SK-N-MC (cell line): ENCODE measurements at regions not wholly inside any gene's neighbourhood (a gene's known extent, or its start where the extent isn't known, plus 50 kb on each side); places are given as distances from the start of the nearest gene placed in this dataset.
"Not testable (repeated sequence)": the region's sequence is repeated elsewhere in the genome, so short reads cannot be mapped to it uniquely, and the experiment has no call there.

Experiments used
- DNase-seq: peaks from one replicate; pipeline ENCODE4 v3.0.0-alpha.2; 2011; ENCODE audit warnings: low read depth, low spot score
- H3K27ac ChIP-seq: fragments of 200-600 bp; sonication (generic); 2 replicates; pipeline ENCODE4 v1.5.1; 2016; ENCODE audit warnings: mixed run types
- H3K36me3 ChIP-seq: fragments of 200-600 bp; sonication (generic); 2 replicates; pipeline ENCODE4 v1.6.1; 2017; ENCODE audit warnings: antibody characterized with exemption, low read length, mixed read lengths; ENCODE audit not compliant: insufficient read depth
- H3K4me3 ChIP-seq: fragments of 200-600 bp; sonication (generic); 2 replicates; pipeline ENCODE4 v1.5.1; 2016
- H3K9ac ChIP-seq: fragments of 200-600 bp; sonication (generic); 2 replicates; pipeline ENCODE4 v1.8.0; 2017; ENCODE audit warnings: mixed run types, mixed read lengths; ENCODE audit not compliant: insufficient read length
- H3K9me3 ChIP-seq: fragments of 200-600 bp; sonication (generic); 2 replicates; pipeline ENCODE4 v1.6.1; 2017; ENCODE audit warnings: low read depth, mild to moderate bottlenecking, antibody characterized with exemption, low read length, moderate library complexity, mixed read lengths
- EZH2 ChIP-seq: fragments of 200-600 bp; sonication (generic); IDR thresholded peaks from one replicate; pipeline ENCODE4 v1.6.1; 2017; ENCODE audit warnings: antibody characterized with exemption
- FOXP2 ChIP-seq: optimal IDR thresholded peaks from 2 replicates; pipeline ENCODE3; 2011; ENCODE audit warnings: mild to moderate bottlenecking, moderate library complexity; ENCODE audit not compliant: insufficient read depth; ENCODE audit errors: extremely low read length, control extremely low read depth
- POLR2AphosphoS5 ChIP-seq: IDR thresholded peaks from 2 replicates; pipeline ENCODE4 v1.6.1; 2012; ENCODE audit warnings: mild to moderate bottlenecking, low read depth, low read length, borderline replicate concordance

GRCh38 chr9:24817756-24818155, 272.1 kb upstream of the IZUMO3 start:
- Histone ChIP-seq H3K9me3 (no peaks in the 10 kb centered on the region), H3K27ac (no peak overlapping the region), H3K9ac (no peak overlapping the region), H3K4me3 (no peak overlapping the region), H3K36me3 (no peaks in the 10 kb centered on the region)
- DNase-seq = no peak
- no peak for TF ChIP-seq POLR2AphosphoS5
- TF ChIP-seq EZH2 = no peak
- TF ChIP-seq FOXP2 = no peak

- Histone ChIP-seq H3K9ac (no peak overlapping the region), H3K36me3 (no peaks in the 10 kb centered on the region), H3K4me3 (no peak overlapping the region), H3K27ac (no peak overlapping the region), H3K9me3 (no peaks in the 10 kb centered on the region)
- TF ChIP-seq EZH2 (no peak), FOXP2 (no peak), POLR2AphosphoS5 (no peak)
- no peak for DNase-seq
These were observed 270.3 kb upstream of the IZUMO3 start for GRCh38 chr9:24816006-24816405.

GRCh38 chr9:24801344-24801743, 255.6 kb upstream of the IZUMO3 start:
- Histone ChIP-seq H3K36me3 (no peaks in the 10 kb centered on the region), H3K27ac (no peak overlapping the region), H3K4me3 (no peak overlapping the region), H3K9me3 (no peaks in the 10 kb centered on the region), H3K9ac (no peak overlapping the region)
- no peak for DNase-seq
- TF ChIP-seq EZH2 = no peak
- no peak for TF ChIP-seq POLR2AphosphoS5
- no peak for TF ChIP-seq FOXP2

GRCh38 chr9:24793787-24794186, 248.1 kb upstream of the IZUMO3 start:
- Histone ChIP-seq H3K36me3 (no peaks in the 10 kb centered on the region), H3K9me3 (no peaks in the 10 kb centered on the region), H3K27ac (no peak overlapping the region), H3K4me3 (no peak overlapping the region), H3K9ac (no peak overlapping the region)
- TF ChIP-seq EZH2 (no peak), FOXP2 (no peak), POLR2AphosphoS5 (no peak)
- DNase-seq = no peak

DNA sequence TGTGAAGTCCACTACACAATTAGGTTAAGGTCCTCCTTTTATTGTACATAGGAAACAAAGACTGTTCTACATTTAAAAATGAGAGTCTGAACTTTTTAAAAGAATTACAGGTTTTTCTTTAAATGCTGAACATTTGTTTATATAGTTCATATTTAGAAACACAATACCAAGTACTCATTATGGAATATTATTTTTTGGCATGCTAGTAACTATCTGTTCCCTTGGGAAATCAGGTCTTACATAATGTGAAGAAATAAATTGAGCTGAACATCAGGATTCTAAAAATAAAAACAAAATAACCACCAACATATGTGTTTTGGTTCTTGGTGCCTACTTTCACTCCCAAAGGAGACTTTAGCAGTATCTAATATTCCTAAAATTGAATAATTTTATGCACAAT, 230.5 kb upstream of the IZUMO3 start:
- Histone ChIP-seq H3K27ac (no peak overlapping the region), H3K4me3 (no peak overlapping the region), H3K9me3 (no peaks in the 10 kb centered on the region), H3K9ac (no peak overlapping the region), H3K36me3 (no peaks in the 10 kb centered on the region)
- TF ChIP-seq EZH2 (no peak), POLR2AphosphoS5 (no peak), FOXP2 (no peak)
- no peak for DNase-seq

DNA sequence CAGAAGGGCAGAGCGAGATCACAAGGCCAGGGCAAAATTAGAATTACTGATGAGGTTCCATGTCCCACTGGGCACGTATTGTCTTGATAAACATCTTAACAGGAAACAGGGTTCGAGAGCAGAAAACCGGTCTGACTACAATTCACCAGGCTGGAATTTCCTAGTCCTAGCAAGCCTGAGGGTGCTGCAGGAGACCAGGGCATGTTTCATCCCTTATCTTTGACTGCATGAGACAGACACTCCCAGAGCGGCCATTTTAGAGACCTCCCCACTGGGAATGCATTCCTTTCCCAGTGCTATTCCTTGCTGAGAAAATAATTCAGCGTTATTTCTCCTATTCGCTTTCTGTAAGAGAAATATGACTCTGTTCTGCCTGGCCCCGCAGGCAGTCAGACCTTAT, 228.5 kb upstream of the IZUMO3 start:
- H3K27ac ChIP-seq, H3K9ac ChIP-seq, DNase-seq, H3K36me3 ChIP-seq, H3K9me3 ChIP-seq, H3K4me3 ChIP-seq: not testable (repeated sequence)

- no peak for DNase-seq
- H3K9ac ChIP-seq = no peak overlapping the region
- no peak for TF ChIP-seq EZH2
- TF ChIP-seq FOXP2 = no peak
- no peak for TF ChIP-seq POLR2AphosphoS5
- H3K4me3 ChIP-seq = no peak overlapping the region
- H3K36me3 ChIP-seq = no peaks in the 10 kb centered on the region
- H3K9me3 ChIP-seq = no peaks in the 10 kb centered on the region
- no peak overlapping the region for H3K27ac ChIP-seq
These were observed 220.4 kb upstream of the IZUMO3 start for GRCh38 chr9:24766081-24766480.

GRCh38 chr9:24765025-24765756, 219.5 kb upstream of the IZUMO3 start:
- Histone ChIP-seq H3K9me3 (no peaks in the 10 kb centered on the region), H3K36me3 (no peaks in the 10 kb centered on the region), H3K4me3 (no peak overlapping the region), H3K9ac (no peak overlapping the region), H3K27ac (no peak overlapping the region)
- TF ChIP-seq FOXP2 = no peak
- no peak for DNase-seq

GRCh38 chr9:24738421-24738961, 192.8 kb upstream of the IZUMO3 start:
- TF ChIP-seq FOXP2 = no peak
- no peak for TF ChIP-seq EZH2
- TF ChIP-seq POLR2AphosphoS5 = no peak
- Histone ChIP-seq H3K9me3 (no peaks in the 10 kb centered on the region), H3K9ac (no peak overlapping the region), H3K4me3 (no peak overlapping the region), H3K36me3 (no peaks in the 10 kb centered on the region), H3K27ac (no peak overlapping the region)
- no peak for DNase-seq
